ENCODE measurements at regions not wholly inside any gene's neighbourhood (a gene's known extent, or its start where the extent isn't known, plus 50 kb on each side); places are given as distances from the start of the nearest gene placed in this dataset.

GRCh38 chr5:174542037-174542436 is 182.3 kb upstream of the MSX2 start:
- TF ChIP-seq CTCF (IDR thresholded peaks at IDR 0.05; ENCODE audit: low read depth, low read length, missing input control) (no peak), TAF1 (conservative IDR thresholded peaks at IDR 0.05) (no peak), RAD21 (IDR thresholded peaks at IDR 0.05) (no peak), MAX (IDR thresholded peaks at IDR 0.05) (no peak), REST (IDR thresholded peaks at IDR 0.05) (no peak), HNF4A (conservative IDR thresholded peaks at IDR 0.05) (no peak), NR2F2 (IDR thresholded peaks at IDR 0.05) (no peak), ATF3 (IDR thresholded peaks at IDR 0.05) (no peak), SP1 (IDR thresholded peaks at IDR 0.05) (no peak), HNF4G (IDR thresholded peaks at IDR 0.05) (no peak), FOXA2 (IDR thresholded peaks at IDR 0.05) (no peak), EGR1 (IDR thresholded peaks at IDR 0.05; ENCODE audit: low read depth in 2 of 2) (no peak), ZBTB33 (IDR thresholded peaks at IDR 0.05) (no peak)
